Fibroblast of lung (primary cell): ENCODE measurements at regions not wholly inside any gene's neighbourhood (a gene's known extent, or its start where the extent isn't known, plus 50 kb on each side); places are given as distances from the start of the nearest gene placed in this dataset.

Experiments
- DNase-seq, 2 donors: peaks; one replicate each; pipeline versions ENCODE4 v3.0.0 to v3.0.0-alpha.2; 2010; ENCODE audit warnings: low read depth in 2 of 2
- H2AFZ ChIP-seq: 2 replicates; pipeline ENCODE4 v1.5.1; 2012; ENCODE audit warnings: low read length, control low read depth, inconsistent platforms
- H3K27ac ChIP-seq: 2 replicates; pipeline ENCODE4 v1.5.1; 2011; ENCODE audit warnings: low read length, control low read depth; ENCODE audit not compliant: insufficient read depth
- H3K27me3 ChIP-seq: 2 replicates; pipeline ENCODE4 v1.5.1; 2011; ENCODE audit warnings: mild to moderate bottlenecking, low read length; ENCODE audit not compliant: control insufficient read depth, insufficient read depth
- H3K36me3 ChIP-seq: 2 replicates; pipeline ENCODE4 v1.5.1; 2011; ENCODE audit warnings: low read length; ENCODE audit not compliant: control insufficient read depth, insufficient read depth
- H3K4me1 ChIP-seq: 2 replicates; pipeline ENCODE4 v1.5.1; 2011; ENCODE audit warnings: low read length; ENCODE audit not compliant: control insufficient read depth, insufficient read depth; ENCODE audit errors: extremely low read depth
- H3K4me2 ChIP-seq: 2 replicates; pipeline ENCODE4 v1.5.1; 2011; ENCODE audit warnings: low read length, control low read depth; ENCODE audit not compliant: insufficient read depth; ENCODE audit errors: extremely low read depth
- H3K4me3 ChIP-seq, 4 experiments: fragments of 200-600 bp in 1 of 4; sonication (generic) in 1 of 4; replicated peaks in 1 of 4; 2 replicates each; pipeline ENCODE4 v1.5.1; 2011 to 2016; ENCODE audit warnings: low read length in 4 of 4, low read depth in 3 of 4, mild to moderate bottlenecking in 3 of 4, control low read depth in 2 of 4, inconsistent platforms in 1 of 4, mixed read lengths in 1 of 4; ENCODE audit not compliant: insufficient read depth in 1 of 4; ENCODE audit errors: control extremely low read depth in 1 of 4
- H3K79me2 ChIP-seq: 2 replicates; pipeline ENCODE4 v1.5.1; 2012; ENCODE audit warnings: mild to moderate bottlenecking, low read length, inconsistent platforms; ENCODE audit not compliant: control insufficient read depth, insufficient read depth
- H3K9ac ChIP-seq: 2 replicates; pipeline ENCODE4 v1.5.1; 2011; ENCODE audit warnings: mild to moderate bottlenecking, low read length, control low read depth; ENCODE audit not compliant: insufficient read depth
- H3K9me3 ChIP-seq: 2 replicates; pipeline ENCODE4 v1.5.1; 2012; ENCODE audit warnings: low read depth, low read length; ENCODE audit not compliant: control insufficient read depth, insufficient read depth
- H4K20me1 ChIP-seq: 2 replicates; pipeline ENCODE4 v1.5.1; 2011; ENCODE audit warnings: low read length; ENCODE audit not compliant: control insufficient read depth, insufficient read depth; ENCODE audit errors: extremely low read depth
- EZH2 ChIP-seq: IDR thresholded peaks from 2 replicates; pipeline ENCODE4 v1.5.1; 2012; ENCODE audit warnings: low read length, control low read depth, mild to moderate bottlenecking; ENCODE audit errors: missing control alignments
- TF ChIP-seq, protein P1 (sequence below), 2 donors: IDR thresholded peaks in 1 of 2; conservative IDR thresholded peaks in 1 of 2; 1 replicate in 1 of 2; 2 replicates in 1 of 2; pipeline ENCODE4 v1.5.1; 2011 to 2012; ENCODE audit warnings: low read length in 2 of 2, control low read depth in 1 of 2, inconsistent platforms in 1 of 2, low read depth in 1 of 2, mild to moderate bottlenecking in 1 of 2

DNA sequence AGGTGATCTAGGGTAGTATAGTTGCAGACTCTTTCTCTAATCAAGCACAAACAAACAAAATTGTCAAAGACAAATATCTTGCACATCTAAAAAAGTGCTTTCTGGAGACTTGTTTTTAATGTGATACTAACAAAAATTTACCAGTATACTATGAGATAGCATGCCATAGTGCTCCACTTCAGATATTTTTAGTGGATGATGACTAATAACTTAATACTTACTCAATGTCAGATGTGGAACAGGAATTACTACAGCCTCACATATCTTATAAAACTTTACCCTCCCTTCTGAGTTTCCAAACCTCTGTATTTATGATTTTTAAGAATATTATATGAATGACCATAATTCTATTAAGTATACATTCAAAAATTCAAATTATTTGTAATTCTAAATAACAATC, 1162.0 kb upstream of the SLC39A10 start:
- H2AFZ ChIP-seq: no peak overlapping the region
- no peaks in the 10 kb centered on the region for H3K4me1 ChIP-seq
- H3K4me2 ChIP-seq: no peak overlapping the region
- no peak overlapping the region for H3K27ac ChIP-seq
- no peaks in the 10 kb centered on the region for H3K36me3 ChIP-seq
- H3K27me3 ChIP-seq: no peaks in the 10 kb centered on the region
- H3K9me3 ChIP-seq: no peaks in the 10 kb centered on the region
- no peaks in the 10 kb centered on the region for H4K20me1 ChIP-seq
- no peaks in the 10 kb centered on the region for H3K79me2 ChIP-seq
- TF ChIP-seq EZH2: no peak
- TF ChIP-seq, protein P1, sequence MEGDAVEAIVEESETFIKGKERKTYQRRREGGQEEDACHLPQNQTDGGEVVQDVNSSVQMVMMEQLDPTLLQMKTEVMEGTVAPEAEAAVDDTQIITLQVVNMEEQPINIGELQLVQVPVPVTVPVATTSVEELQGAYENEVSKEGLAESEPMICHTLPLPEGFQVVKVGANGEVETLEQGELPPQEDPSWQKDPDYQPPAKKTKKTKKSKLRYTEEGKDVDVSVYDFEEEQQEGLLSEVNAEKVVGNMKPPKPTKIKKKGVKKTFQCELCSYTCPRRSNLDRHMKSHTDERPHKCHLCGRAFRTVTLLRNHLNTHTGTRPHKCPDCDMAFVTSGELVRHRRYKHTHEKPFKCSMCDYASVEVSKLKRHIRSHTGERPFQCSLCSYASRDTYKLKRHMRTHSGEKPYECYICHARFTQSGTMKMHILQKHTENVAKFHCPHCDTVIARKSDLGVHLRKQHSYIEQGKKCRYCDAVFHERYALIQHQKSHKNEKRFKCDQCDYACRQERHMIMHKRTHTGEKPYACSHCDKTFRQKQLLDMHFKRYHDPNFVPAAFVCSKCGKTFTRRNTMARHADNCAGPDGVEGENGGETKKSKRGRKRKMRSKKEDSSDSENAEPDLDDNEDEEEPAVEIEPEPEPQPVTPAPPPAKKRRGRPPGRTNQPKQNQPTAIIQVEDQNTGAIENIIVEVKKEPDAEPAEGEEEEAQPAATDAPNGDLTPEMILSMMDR (conservative IDR thresholded peaks at IDR 0.05 in 1 of 2, IDR thresholded peaks at IDR 0.05 in 1 of 2; ENCODE audit: low read depth in 1 of 2, low read length in 2 of 2): no peak
- peak in 1 of 2 donors; percentile 4 for DNase-seq
- no peak overlapping the region for H3K9ac ChIP-seq
- no peak overlapping the region for H3K4me3 ChIP-seq

DNA sequence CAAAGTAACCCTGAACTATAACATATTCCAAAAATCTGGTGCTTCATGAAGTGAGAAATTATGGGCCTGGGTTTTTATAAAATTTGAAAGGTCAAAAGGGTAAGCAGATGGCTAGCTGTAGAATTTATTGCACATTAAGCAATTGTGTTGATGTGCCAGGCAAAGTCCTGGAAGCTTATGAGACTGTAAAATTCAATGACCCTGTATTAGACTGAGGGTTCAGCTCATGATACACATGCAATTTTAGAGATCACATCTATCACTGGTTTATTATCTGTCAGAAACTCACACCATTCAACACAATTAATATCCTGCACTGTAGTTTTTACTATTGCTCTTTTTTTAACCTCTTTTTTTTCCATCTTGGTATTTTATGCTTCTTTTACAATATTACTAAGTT, 1162.6 kb upstream of the SLC39A10 start:
- TF ChIP-seq, protein P1 (conservative IDR thresholded peaks at IDR 0.05 in 1 of 2, IDR thresholded peaks at IDR 0.05 in 1 of 2; ENCODE audit: low read depth in 1 of 2, low read length in 2 of 2): no peak
- no peak for TF ChIP-seq EZH2
- Histone ChIP-seq H3K9me3 (no peaks in the 10 kb centered on the region), H3K79me2 (no peaks in the 10 kb centered on the region), H2AFZ (no peak overlapping the region), H3K36me3 (no peaks in the 10 kb centered on the region), H3K9ac (no peak overlapping the region), H3K4me1 (no peaks in the 10 kb centered on the region), H3K27me3 (no peaks in the 10 kb centered on the region), H3K4me2 (no peak overlapping the region), H4K20me1 (no peaks in the 10 kb centered on the region), H3K4me3 (no peak overlapping the region), H3K27ac (no peak overlapping the region)
- DNase-seq: no peak

DNA sequence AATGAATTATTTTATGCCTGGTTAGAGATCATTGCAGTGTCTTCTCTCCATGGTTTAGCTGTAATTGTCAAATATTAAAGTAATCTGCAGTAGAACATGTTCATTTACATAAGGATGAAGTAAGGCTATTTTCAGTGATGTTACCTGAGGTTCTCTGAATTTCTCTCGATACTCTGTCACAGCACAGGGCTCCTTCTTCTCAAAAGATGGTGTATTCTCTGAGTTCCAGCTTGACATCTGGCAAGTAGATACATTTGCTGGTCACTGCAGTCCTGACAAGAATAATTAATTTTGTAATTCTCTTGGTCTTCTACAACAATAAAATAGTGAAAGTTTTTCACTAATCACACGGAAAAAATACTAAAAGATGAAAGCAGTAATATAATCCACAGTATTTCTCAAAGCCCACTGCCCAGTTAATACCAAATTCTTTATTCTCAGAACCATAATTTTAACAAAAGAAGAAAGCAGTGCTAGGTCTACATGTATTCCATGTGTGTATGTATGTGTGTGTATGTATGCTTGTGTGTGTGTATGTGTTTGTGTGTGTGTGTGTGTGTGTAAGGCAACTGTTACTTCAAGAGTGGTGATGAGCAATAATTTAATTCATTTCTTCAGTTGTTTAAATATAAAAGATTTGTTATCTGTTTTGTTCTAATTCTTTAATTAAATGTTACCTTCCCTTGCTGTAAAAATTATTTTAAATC, 1165.5 kb upstream of the SLC39A10 start:
- no peak overlapping the region for H3K4me3 ChIP-seq
- H3K4me2 ChIP-seq: no peak overlapping the region
- no peak overlapping the region for H2AFZ ChIP-seq
- no peak for DNase-seq
- TF ChIP-seq, protein P1 (conservative IDR thresholded peaks at IDR 0.05 in 1 of 2, IDR thresholded peaks at IDR 0.05 in 1 of 2; ENCODE audit: low read depth in 1 of 2, low read length in 2 of 2): no peak
- TF ChIP-seq EZH2: no peak
- no peaks in the 10 kb centered on the region for H4K20me1 ChIP-seq
- no peak overlapping the region for H3K9ac ChIP-seq
- H3K9me3 ChIP-seq: no peaks in the 10 kb centered on the region
- H3K4me1 ChIP-seq: no peaks in the 10 kb centered on the region
- no peaks in the 10 kb centered on the region for H3K36me3 ChIP-seq
- H3K27ac ChIP-seq: no peak overlapping the region
- H3K27me3 ChIP-seq: no peaks in the 10 kb centered on the region
- no peaks in the 10 kb centered on the region for H3K79me2 ChIP-seq
